ENCODE measurements at regions not wholly inside any gene's neighbourhood (a gene's known extent, or its start where the extent isn't known, plus 50 kb on each side); places are given as distances from the start of the nearest gene placed in this dataset.

- no peak for TF ChIP-seq POLR2AphosphoS5 (IDR thresholded peaks at IDR 0.05; ENCODE audit: low read depth, low read length)
- no peak for TF ChIP-seq POLR2A (IDR thresholded peaks at IDR 0.05; ENCODE audit: low read depth, low read length)
- TF ChIP-seq TAF1 (IDR thresholded peaks at IDR 0.05; ENCODE audit: borderline replicate concordance, low read depth, low read length): no peak
Measured at GRCh38 chr1:67495327-67495726, 65.1 kb upstream of the SERBP1 start.

Data from GM12892 (cell line).